K562 (cell line): ENCODE measurements at regions not wholly inside any gene's neighbourhood (a gene's known extent, or its start where the extent isn't known, plus 50 kb on each side); places are given as distances from the start of the nearest gene placed in this dataset.

Source experiments
- CEBPB ChIP-seq: fragments of 450-650 bp; IDR thresholded peaks from 2 replicates; pipeline ENCODE4 v1.6.1; 2016; ENCODE audit warnings: missing genetic modification characterization, missing compliant biosample characterization
- DNMT1 ChIP-seq: fragments of 450-650 bp; IDR thresholded peaks from 2 replicates; pipeline ENCODE4 v1.6.1; 2016; ENCODE audit warnings: antibody characterized with exemption, mild to moderate bottlenecking
- ERF ChIP-seq: fragments of 450-650 bp; formaldehyde crosslinking; IDR thresholded peaks from 2 replicates; pipeline ENCODE4 v1.4.0; 2020; ENCODE audit warnings: mild to moderate bottlenecking, mixed read lengths
- MTA2 ChIP-seq: fragments of 450-650 bp; IDR thresholded peaks from 2 replicates; pipeline ENCODE4 v1.6.1; 2016; ENCODE audit warnings: low read depth
- PRPF4 ChIP-seq: fragments of 200-400 bp; formaldehyde crosslinking; IDR thresholded peaks from one replicate; pipeline ENCODE4 v1.6.1; 2017; ENCODE audit warnings: low read length, low read depth, mild to moderate bottlenecking; ENCODE audit not compliant: insufficient read depth, poor library complexity, severe bottlenecking
- SRF ChIP-seq, 2 experiments: fragments of 250-450, 450-650 bp in 1 of 2; sonication (Bioruptor Pico) in 1 of 2; sonication (generic) in 1 of 2; formaldehyde crosslinking; IDR thresholded peaks; 2 replicates each; pipeline versions ENCODE4 v1.5.0 to v1.5.1; 2020 to 2022; ENCODE audit warnings: mild to moderate bottlenecking in 1 of 2, missing genetic modification reagents in 1 of 2
- USF1 ChIP-seq: sonication (generic); formaldehyde crosslinking; IDR thresholded peaks from 2 replicates; pipeline ENCODE4 v1.9.0; 2022; ENCODE audit warnings: mild to moderate bottlenecking, missing genetic modification reagents
- TF ChIP-seq, protein P1 (sequence below), 3 experiments: IDR thresholded peaks in 2 of 3; conservative IDR thresholded peaks in 1 of 3; 2 replicates each; pipeline ENCODE4 v1.5.1; 2011 to 2012; ENCODE audit warnings: low read length in 3 of 3, mild to moderate bottlenecking in 3 of 3, control low read depth in 2 of 3, improper control_type of control experiment in 1 of 3, inconsistent platforms in 1 of 3, low read depth in 1 of 3, mixed read lengths in 1 of 3, moderate library complexity in 1 of 3; ENCODE audit not compliant: insufficient read depth in 2 of 3
- TF ChIP-seq, protein P2 (sequence below): fragments of 450-650 bp; IDR thresholded peaks from 2 replicates; pipeline ENCODE4 v1.6.1; 2017; ENCODE audit warnings: antibody characterized with exemption, mild to moderate bottlenecking

DNA sequence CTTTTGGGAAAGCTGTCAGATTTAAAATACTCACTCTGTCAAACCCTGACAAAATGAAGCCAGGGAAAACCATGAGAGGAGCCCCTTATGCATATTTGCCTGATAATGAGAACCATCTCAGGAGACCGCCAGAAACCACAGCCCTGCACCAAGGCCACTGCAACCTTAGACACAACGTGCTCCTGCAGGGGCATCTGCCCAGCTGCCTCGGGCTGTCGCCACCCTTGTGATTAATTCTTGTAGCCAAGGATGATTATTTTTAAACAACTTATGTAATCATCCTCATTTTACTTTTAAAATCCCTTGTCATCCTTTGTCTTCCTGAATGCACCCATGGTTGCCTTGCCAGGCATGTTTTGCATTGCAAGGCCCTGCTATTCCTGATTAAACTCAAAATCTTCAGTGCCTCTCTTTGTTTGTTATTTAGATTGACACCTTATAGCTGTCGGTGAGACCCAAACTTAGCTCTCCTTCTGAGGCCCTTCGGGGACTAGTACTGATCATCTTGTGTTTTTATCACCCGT is 766.4 kb upstream of the TMEM132C start:
- TF ChIP-seq MTA2 (no peak), DNMT1 (no peak), ERF (no peak), CEBPB (no peak), SRF (CRISPR knock-in tag; IDR thresholded peaks at IDR 0.05) (no peak), PRPF4 (no peak), USF1 (CRISPR knock-in tag) (no peak)
- TF ChIP-seq, protein P1, sequence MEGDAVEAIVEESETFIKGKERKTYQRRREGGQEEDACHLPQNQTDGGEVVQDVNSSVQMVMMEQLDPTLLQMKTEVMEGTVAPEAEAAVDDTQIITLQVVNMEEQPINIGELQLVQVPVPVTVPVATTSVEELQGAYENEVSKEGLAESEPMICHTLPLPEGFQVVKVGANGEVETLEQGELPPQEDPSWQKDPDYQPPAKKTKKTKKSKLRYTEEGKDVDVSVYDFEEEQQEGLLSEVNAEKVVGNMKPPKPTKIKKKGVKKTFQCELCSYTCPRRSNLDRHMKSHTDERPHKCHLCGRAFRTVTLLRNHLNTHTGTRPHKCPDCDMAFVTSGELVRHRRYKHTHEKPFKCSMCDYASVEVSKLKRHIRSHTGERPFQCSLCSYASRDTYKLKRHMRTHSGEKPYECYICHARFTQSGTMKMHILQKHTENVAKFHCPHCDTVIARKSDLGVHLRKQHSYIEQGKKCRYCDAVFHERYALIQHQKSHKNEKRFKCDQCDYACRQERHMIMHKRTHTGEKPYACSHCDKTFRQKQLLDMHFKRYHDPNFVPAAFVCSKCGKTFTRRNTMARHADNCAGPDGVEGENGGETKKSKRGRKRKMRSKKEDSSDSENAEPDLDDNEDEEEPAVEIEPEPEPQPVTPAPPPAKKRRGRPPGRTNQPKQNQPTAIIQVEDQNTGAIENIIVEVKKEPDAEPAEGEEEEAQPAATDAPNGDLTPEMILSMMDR (IDR thresholded peaks at IDR 0.05 in 2 of 3, conservative IDR thresholded peaks at IDR 0.05 in 1 of 3; ENCODE audit: insufficient read depth in 2 of 3, low read depth in 1 of 3, low read length in 3 of 3): no peak
- TF ChIP-seq, protein P2, sequence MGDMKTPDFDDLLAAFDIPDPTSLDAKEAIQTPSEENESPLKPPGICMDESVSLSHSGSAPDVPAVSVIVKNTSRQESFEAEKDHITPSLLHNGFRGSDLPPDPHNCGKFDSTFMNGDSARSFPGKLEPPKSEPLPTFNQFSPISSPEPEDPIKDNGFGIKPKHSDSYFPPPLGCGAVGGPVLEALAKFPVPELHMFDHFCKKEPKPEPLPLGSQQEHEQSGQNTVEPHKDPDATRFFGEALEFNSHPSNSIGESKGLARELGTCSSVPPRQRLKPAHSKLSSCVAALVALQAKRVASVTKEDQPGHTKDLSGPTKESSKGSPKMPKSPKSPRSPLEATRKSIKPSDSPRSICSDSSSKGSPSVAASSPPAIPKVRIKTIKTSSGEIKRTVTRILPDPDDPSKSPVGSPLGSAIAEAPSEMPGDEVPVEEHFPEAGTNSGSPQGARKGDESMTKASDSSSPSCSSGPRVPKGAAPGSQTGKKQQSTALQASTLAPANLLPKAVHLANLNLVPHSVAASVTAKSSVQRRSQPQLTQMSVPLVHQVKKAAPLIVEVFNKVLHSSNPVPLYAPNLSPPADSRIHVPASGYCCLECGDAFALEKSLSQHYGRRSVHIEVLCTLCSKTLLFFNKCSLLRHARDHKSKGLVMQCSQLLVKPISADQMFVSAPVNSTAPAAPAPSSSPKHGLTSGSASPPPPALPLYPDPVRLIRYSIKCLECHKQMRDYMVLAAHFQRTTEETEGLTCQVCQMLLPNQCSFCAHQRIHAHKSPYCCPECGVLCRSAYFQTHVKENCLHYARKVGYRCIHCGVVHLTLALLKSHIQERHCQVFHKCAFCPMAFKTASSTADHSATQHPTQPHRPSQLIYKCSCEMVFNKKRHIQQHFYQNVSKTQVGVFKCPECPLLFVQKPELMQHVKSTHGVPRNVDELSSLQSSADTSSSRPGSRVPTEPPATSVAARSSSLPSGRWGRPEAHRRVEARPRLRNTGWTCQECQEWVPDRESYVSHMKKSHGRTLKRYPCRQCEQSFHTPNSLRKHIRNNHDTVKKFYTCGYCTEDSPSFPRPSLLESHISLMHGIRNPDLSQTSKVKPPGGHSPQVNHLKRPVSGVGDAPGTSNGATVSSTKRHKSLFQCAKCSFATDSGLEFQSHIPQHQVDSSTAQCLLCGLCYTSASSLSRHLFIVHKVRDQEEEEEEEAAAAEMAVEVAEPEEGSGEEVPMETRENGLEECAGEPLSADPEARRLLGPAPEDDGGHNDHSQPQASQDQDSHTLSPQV: no peak
